OCI-LY7 (cell line): ENCODE measurements at regions not wholly inside any gene's neighbourhood (a gene's known extent, or its start where the extent isn't known, plus 50 kb on each side); places are given as distances from the start of the nearest gene placed in this dataset.

ENCODE experiments used
- CTCF ChIP-seq: fragments of 200-600 bp; sonication (generic); conservative IDR thresholded peaks from 2 replicates; pipeline ENCODE4 v1.5.1; 2014; ENCODE audit warnings: mild to moderate bottlenecking, antibody characterized with exemption, low read length, moderate library complexity, mixed read lengths
- EZH2phosphoT487 ChIP-seq: fragments of 200-600 bp; sonication (generic); IDR thresholded peaks from 2 replicates; pipeline ENCODE4 v1.6.1; 2018; ENCODE audit warnings: low read depth, borderline replicate concordance, mild to moderate bottlenecking, mixed run types, antibody characterized with exemption, low read length, moderate library complexity, mixed read lengths

GRCh38 chr17:51375771-51376170 lies 115.4 kb downstream of the UTP18 start:
- TF ChIP-seq CTCF (no peak), EZH2phosphoT487 (no peak)
